GM21576 (cell line): ENCODE measurements at regions not wholly inside any gene's neighbourhood (a gene's known extent, or its start where the extent isn't known, plus 50 kb on each side); places are given as distances from the start of the nearest gene placed in this dataset.

Source experiments
- ATAC-seq: cut with Tn5 transposase; IDR thresholded peaks from one replicate; pipeline ENCODE4 v1.9.1; 2021; ENCODE audit warnings: mild to moderate bottlenecking, moderate library complexity; ENCODE audit not compliant: unreplicated experiment

DNA sequence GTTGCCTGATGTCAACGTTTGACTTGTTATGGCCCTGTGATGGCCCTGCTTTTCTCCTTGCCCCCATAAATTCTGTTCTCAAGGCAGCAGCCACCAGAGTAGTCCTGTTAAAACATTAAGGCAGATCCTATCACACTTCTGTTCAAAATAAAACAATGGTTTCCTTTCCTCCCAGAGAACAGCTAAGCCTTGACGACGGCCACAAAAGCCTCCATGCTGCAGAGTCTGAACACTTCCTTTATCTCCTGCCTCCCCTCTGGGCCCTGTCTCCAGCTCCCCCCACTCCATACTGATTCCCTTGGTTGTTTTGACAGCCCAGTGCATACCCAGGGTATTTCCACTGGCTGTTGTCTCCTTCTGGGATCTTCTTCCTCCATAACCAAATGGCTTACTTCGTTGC, 618.1 kb downstream of the MED13L start:
- ATAC-seq = no peak

DNA sequence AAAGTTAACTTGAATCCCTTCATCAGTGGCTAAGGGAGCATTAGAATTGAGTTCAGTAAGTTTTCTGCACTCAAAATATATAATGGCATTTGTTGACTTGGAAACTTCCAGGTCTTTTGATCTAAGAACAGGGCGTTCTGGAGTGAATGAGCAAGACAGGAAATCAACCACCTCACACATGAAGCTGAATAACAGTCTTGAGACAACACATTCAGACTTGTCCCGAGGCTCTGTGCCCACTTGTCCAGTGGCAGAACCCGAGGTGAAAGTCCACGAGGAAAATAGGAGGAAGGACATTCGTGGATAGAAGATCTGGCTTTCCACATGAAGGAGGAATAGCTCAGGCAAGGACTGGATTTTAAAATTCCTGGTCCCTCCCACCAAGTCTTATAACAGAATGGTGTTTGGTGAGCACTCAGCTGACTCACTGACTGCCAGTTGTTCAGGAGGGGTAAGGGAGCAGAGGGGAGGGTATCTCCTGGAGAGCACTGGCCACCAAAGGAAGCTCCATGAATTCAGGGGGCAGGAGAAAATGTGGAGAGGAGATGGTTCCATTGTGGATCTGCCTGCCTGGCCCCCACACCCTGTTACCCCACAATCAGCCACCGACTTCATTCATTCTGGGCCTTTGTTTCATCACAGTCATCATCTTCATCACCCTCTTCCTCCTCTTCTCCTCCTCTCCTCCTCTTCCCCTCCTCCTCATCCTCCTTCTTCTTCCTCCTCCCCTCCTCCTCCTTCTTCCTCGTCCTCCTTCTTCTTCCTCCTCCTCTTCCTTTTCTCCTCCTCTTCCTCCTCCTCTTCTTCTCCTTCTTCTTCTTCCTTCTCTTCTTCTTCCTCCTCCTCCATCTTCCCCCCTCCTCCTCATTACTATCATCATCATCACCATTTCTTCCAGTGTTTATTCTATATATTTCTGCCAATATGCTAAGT, 620.1 kb downstream of the MED13L start:
- ATAC-seq = no peak

DNA sequence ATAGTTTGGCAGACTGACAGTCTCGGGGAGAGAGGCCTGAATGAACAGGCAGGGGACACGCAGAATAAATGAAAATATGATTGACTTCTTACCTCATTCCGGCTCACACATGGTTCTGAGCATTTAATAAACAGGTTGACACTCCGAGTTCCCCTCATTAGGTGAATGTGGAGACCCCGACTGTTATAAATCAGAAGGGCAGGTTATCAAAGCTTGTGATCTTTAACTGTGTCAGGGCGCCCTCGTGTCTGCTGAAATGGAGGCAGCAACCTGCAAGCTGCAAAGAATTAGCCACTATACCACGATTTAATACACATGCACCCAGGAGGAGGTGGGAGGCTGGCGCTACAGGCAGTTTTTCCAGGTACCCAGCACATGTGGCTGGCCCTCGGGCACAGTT, 627.5 kb downstream of the MED13L start:
- no peak for ATAC-seq

DNA sequence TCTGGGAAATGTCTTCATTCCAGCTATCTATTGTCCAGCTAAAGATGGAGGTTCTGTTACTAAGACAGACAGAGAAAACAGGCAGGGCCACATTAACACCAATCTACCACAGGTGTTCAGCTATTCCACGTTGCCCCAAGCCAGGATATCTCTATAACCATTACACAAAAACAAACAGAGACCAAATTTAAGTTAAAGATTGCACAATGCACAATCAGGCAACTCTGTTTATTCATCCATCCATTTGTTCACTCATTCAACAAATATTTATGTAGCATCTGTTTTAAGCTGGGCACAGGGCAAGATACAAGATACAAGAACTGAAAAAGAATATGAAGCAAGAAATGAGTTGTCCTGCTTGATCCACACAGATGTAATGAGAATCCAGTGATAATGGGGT, 629.0 kb downstream of the MED13L start:
- no peak for ATAC-seq

DNA sequence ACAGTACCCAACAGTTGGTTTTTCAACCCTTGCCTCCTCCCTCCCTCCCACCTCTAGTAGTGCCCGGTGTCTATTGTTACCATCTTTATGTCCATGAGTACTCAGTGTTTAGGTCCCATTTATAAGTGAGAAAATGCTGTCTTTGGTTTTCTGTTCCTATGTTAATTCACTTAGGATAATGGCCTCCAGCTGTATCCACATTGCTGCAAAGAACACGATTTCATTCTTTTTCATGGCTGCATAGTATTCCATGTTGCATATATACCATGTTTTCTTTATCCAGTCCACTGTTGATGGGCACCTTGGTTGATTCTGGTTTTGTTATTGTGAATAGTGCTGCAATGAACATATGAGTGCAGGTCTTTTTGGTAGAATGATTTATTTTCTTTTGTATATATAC, 631.3 kb downstream of the MED13L start:
- no peak for ATAC-seq

DNA sequence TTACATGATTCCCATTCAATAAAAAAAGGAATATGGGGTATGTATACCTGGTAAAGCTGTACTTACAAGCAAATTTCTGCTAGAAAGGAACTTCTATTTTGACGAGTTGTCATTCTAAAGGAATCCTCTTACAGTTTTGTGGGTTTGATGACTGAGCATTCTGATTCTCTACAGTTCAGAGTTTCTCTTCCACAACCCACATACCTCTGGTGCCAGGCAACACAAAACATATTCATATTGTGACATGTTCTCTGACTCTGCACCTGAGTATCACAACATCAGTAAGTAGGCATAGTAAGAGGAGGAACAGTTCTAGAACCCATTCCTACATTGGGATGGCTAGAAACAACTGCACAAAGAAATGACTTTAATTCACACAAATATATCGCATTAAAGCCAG, 636.6 kb downstream of the MED13L start:
- ATAC-seq = no peak

DNA sequence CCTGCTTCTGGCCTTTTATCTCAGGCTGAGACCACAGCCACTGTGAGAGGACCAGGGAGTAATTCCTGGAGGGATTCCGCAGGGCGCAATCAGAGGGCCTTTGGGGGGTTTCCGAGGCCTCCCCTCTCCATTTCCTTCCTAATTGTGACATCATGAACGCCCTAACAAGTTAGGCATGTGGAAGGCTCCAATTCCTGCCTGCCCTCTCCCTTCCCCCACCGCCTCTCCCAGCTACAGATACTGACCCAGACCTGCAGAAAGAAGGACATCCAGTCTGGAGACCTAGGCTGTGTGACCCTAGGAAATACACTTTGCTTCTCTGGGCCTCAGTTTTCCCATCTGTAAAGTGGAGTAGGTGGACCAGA, 637.9 kb downstream of the MED13L start:
- ATAC-seq = no peak

DNA sequence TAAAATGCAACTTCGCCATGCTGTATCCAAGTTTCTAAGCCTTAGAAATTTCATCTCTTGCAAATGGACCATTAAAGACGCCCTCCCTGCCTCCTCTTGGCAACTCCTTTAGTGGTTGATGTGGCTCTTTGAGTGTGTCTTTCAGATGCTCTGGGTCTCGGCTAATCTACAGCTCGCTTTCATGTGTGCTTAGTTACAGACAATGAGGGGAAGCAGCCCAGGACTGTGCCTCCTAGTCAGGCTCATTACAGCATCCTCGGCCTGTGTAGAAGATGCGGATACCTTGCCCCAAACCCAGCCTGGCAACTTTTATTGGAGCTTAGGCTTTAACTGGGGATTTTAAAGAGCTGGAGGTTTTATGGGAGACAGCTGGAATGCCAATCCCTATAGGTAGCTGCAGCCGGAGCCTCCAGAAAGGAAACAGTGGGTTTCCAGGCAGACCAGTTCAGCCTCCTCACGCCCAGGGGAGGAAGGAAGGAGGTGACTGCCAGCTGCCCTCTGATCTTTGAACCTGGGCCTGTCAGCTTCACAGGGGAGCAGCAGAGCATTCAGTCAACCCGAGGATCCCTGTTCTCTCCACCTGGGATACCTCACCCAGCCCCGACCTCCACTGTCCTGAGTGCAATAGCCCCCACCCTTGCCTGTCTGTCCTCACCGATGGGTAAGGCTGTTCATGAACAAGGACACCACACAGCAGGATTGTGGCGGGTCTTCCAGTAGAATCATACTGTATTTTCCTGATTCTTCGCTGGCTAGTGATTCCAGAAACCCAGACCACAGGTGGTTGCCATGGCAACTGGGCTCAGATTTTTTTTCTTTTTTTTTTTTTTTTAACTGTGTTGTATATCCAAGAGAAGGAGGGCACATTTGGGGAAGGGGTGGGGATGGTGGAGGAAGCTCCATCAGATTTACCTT, 638.5 kb downstream of the MED13L start:
- no peak for ATAC-seq

DNA sequence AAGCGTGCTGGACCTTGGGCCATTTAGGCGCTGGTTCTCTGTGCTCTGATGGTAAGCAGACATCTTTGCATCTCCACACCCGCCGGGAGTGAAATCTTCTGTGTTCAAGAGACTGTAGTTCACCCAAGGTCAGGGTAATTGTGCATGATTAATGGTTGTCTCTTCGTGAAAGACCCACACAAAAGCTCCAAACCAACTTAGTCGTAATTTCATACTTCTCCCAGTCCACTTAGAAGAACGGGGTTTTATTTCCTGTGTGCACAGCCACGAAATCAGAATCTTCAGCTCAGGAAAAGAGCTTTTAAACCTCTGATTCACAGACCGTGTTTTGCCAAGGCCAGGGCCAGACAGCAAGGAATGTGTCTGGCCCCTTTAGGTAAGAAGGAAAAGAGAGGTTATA, 640.9 kb downstream of the MED13L start:
- no peak for ATAC-seq

DNA sequence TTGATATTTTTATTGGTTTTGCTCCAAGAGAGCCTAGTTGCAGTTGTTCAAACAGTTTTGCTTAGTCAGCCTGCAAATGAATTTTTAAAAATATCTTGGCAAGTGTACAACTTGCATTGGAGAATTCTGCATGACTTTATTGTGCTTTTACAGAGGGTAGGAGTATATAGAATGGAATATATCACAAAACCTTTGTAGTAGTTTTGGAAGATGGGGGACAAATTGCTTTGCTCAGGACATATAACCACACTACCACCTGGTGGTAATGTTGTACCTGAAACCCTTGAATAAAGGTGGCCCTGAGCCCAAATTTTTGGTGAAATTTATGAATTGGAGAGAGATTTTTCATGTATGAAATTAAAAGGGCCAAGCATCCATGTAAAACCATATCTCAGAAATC, 645.2 kb downstream of the MED13L start:
- no peak for ATAC-seq

DNA sequence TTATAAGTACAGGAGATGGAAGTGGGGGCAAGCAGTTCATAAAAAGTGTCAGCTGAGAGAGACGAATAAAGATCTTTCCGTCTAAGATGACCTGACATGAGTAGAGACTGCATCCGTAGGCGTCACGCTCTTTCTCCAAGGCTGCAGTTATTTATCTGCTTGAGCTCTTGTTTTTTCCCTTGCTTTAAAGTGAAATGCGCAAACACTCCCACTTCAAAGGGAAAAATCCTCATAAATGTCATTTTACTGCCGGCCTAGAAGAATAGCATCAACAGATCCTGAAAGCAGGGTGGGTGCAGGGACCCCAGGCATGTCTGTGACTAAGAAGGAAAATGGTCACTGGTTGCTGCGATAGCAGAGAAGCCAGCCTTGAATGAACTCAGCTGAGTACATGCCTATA, 647.4 kb downstream of the MED13L start:
- no peak for ATAC-seq

DNA sequence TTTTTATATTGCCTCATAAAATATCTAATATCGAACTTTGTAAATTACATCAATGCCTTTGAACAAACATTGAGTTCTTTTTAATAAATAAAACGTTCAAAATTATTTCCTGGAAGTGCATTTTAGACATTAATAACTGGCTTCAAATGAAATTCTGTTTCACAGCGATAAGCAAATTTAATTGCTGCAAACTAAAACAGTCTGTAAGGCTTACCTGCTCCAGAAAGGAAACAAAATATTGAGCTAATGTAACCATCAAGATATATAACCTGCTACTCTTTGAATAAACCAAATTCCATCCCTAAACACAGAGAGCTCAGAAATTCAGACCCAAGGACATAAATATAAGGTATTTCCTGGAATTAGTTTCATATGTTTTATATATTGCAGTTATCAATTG, 651.3 kb downstream of the MED13L start:
- ATAC-seq = no peak

DNA sequence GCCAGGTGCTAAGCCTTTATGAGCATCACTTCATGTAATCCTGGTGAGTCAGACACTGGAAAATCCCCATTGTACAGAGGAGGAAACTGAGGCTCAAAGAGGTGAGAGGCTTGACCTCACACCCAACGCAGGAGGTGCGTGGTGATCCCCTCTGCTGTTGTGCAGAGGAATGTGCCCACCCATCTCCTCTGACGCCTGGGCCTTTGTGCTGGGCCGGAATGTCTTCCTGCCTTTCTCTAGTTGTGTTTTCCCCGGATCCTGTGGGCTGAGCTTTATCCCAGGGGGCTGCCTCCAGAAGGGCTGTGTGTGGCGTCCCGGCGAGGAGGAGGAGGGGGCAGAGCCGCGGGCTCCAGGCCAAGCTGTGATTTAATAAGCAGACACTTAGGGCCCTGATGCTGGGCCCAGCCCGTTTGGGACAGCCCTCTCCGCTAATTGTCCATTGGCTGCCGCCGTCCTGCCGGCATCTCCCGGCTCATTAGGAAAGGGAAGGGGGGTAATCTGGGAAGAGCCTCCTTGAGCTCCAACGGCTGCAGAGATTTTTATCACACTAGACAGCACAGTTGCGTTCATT, 653.6 kb downstream of the MED13L start:
- no peak for ATAC-seq

DNA sequence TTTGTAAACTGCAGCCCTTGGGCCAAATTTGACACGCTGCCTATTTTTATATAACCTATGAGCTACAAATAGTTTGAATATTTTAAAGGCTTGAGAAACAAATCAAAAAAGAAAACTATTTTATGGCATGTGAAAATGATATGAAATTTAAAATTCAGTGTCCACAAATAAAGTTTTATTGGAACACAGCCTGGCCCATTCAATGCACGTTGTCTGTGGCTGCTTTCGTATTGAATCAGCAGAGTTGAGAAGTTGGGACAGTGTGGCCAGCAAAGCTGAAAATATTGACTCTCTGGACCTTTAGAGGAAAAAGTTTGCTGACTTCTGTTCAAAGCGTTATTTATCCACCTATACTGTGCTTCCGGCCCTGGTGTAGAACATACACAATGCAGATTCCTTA, 654.2 kb downstream of the MED13L start:
- no peak for ATAC-seq

DNA sequence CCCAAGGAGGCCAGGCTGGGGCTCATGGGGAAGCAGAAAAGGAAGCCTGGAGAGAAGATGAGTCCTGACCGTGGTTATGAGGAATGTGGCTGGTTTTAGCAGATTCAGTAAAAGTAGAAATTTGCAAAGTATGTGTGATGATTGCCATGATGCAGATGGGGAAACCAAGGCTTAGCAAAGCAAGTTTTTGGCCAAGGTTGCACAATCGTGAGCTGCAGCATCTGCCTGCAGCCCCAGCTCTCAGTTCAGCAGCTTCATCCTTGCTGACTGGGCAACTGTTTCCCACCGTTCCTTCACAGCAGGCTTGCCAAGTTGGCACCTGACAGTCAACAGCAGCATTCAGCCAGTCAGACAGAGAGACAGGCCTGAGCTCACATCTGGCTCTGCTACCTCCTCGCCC, 656.7 kb downstream of the MED13L start:
- ATAC-seq = no peak

DNA sequence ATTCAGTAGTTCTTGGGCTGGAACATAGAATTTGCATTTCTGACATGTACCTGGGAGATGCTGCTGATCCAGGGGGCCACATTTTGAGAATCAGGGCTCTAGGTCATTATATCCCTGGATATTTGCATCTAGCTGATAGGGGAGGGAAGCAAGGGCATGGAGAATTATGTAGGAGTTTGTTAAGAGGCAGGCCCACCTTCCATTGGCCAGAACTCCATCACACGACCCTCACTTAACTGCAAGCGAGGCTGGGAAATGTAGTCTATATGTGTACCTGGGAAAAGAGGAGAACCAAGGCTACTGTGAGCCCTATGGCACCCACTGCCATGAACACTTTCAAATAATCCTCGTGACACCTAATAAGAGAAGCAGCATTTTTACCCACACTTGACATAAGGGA, 657.6 kb downstream of the MED13L start:
- ATAC-seq = no peak

DNA sequence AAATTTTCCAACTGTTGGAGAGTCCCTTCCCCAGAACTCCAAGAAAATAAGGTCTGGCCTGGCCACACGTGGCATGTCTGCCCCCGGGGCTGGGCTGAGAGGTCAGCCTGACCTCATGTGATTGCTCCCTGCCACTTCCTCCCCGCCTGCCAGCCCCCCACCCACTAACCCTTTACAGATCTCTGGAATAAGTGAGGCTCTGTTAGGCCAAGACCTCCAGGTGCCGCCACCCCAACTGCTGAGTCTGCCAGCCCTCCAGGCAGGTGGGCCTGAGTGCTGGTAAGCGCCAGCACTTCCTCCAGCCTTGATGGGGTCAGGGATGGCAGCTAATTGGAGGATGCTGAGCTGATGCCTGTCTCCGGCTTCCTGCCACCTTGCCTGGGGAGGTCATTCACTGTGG, 658.4 kb downstream of the MED13L start:
- no peak for ATAC-seq

DNA sequence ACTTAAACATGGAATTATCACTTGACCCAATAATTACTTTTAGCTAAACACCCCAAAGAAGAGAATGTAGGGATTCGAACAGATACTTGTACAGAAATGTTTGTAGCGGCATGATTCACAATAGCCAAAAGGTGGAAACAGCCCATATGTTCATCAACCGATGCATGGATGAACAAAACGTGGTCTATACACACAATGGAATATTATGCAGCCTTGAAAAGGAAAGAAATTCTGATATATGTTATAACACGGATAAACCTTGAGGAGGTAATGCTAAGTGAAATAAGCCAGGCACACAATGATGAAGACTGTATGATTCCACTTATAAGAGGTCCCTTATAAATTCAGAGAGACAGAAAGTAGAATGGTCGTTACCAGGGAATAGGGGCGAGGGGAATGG, 659.4 kb downstream of the MED13L start:
- no peak for ATAC-seq

DNA sequence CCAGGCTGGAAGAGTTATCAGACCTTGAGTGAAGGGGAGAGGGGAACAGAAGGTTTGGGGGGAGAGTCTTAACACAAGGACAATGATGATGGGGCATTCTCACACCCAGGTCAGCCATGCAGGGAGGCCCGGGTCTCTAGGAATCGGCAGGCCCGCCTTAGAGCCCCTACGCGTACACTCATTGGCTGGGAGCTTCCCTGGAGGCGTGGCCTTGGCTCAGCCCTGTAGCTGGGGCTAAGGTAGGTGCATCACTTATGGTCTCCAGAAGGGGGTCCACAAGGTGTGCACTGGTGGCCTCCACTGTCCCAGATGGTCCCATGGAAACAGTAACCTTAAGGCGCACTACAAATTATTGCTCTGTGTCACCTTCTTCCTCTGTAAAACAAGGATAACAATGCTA, 660.1 kb downstream of the MED13L start:
- ATAC-seq = no peak

DNA sequence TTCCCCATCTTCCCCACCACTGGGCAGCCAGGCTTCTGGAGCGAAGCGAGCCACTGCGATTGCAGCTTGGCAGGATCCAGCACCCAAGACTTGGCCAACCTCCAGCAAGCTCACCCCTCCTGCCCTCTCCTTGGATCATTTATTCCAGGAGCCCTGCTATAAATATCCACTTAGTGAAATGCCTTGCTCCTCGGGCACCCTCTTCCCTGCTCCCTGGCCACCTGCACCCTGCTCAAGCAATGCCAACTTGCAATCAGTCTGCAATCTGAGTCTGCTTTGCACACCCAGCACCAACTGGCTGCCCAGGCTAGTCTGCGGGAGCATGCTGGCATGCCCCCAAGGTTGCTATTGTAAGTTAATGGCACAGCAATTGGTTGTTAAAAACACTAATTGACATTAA, 666.0 kb downstream of the MED13L start:
- no peak for ATAC-seq

DNA sequence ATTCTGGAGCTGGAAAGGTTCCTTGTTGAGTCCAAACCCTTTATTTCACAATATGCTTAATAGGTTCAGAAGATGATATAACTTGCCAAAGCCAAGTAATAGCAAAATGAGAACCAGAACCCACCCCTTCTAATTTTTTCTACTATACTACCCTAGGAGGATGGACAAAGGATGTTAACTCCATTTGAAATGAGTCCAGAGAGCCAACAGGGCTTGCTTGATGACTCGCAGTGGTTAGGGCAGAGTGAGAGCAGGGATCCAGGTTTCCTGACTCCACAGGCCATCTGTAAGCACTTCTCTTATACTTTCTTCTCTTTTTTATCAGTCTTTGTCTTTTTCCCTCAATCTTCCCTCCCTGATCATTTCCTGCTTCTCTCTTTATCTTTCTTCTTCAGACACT, 668.1 kb downstream of the MED13L start:
- ATAC-seq = no peak

DNA sequence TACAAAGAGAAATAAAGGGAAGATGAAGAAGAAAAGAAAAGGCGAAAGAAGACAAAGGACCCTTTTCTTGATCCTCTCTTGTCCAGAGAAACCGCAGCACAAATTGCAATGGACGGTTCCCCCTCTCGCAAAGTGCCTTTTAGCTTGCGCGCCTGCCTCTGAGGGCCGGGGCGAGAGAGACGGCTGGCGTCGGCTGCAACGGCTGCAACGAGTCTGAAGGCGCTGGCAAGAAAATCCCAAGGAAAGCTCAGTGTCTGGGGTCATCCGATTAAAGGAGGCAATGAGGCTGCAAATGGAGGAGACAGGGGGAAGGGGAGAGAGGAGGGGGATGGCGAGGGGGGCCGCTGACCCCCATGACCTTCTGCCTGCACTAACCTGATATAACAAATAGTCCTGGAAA, 671.5 kb downstream of the MED13L start:
- no peak for ATAC-seq
